Stomach (tissue), 8 donors: ENCODE measurements at regions not wholly inside any gene's neighbourhood (a gene's known extent, or its start where the extent isn't known, plus 50 kb on each side); places are given as distances from the start of the nearest gene placed in this dataset.
"Not testable (repeated sequence)": the region's sequence is repeated elsewhere in the genome, so short reads cannot be mapped to it uniquely, and the experiment has no call there.

Source experiments
- DNase-seq, 2 donors: peaks; one replicate each; pipeline versions ENCODE4 v3.0.0 to v3.0.0-alpha.2; 2013 to 2019
- H3K27ac ChIP-seq, 5 donors: fragments of 200-600 bp in 4 of 5; sonication (generic) in 4 of 5; one replicate each; pipeline ENCODE4 v1.5.1; 2013 to 2019; ENCODE audit warnings: mild to moderate bottlenecking in 1 of 5, moderate library complexity in 1 of 5
- H3K27me3 ChIP-seq, 3 donors: fragments of 200-600 bp; sonication (generic); one replicate each; pipeline ENCODE4 v1.5.1; 2017 to 2019; ENCODE audit warnings: mixed run types in 1 of 3
- H3K36me3 ChIP-seq, 4 donors: fragments of 200-600 bp; sonication (generic); 1 replicate in 3 of 4; 2 replicates in 1 of 4; pipeline ENCODE4 v1.5.1; 2016 to 2019
- H3K4me1 ChIP-seq, 4 donors: fragments of 200-600 bp; sonication (generic); one replicate each; pipeline ENCODE4 v1.5.1; 2016 to 2019
- H3K4me3 ChIP-seq, 4 donors: fragments of 200-600 bp; sonication (generic) in 3 of 4; one replicate each; pipeline ENCODE4 v1.5.1; 2016 to 2019; ENCODE audit warnings: mild to moderate bottlenecking in 1 of 4
- H3K9me3 ChIP-seq, 4 donors: fragments of 200-600 bp; sonication (generic); one replicate each; pipeline ENCODE4 v1.5.1; 2016 to 2019
- EP300 ChIP-seq: sonication (generic); formaldehyde crosslinking; IDR thresholded peaks from one replicate; pipeline ENCODE4 v1.6.1; 2017; ENCODE audit warnings: antibody characterized with exemption
- POLR2A ChIP-seq, 4 donors: fragments of 450-650 bp; IDR thresholded peaks; one replicate each; pipeline ENCODE4 v1.6.1; 2016; ENCODE audit warnings: antibody characterized with exemption in 4 of 4, control low read depth in 2 of 4, mild to moderate bottlenecking in 1 of 4, moderate library complexity in 1 of 4
- POLR2AphosphoS5 ChIP-seq, 3 donors: sonication (generic); formaldehyde crosslinking; IDR thresholded peaks; one replicate each; pipeline ENCODE4 v1.6.1; 2016; ENCODE audit warnings: antibody characterized with exemption in 3 of 3
- WGBS, 5 donors: extraction: QIAGEN DNeasy Blood & Tissue Kit in 3 of 5; methylation state at CpG; one replicate each; pipeline versions ENCODE4 v1.1.5 to v1.1.7; 2013 to 2018; 5-methylcytosine and 5-hydroxymethylcytosine counted together
- intact Hi-C: fragments of 100-400 bp; cut with DNase I; formaldehyde crosslinking; loops from one replicate; pipeline ENCODE4 v1.15.1; 2023; ENCODE audit warnings: low total_unique reads
- TF ChIP-seq, protein P1 (sequence below), 7 experiments: fragments of 450-650 bp in 4 of 7; fragments of 200-600 bp in 3 of 7; sonication (generic) in 3 of 7; IDR thresholded peaks; one replicate each; pipeline ENCODE4 v1.5.1; 2016 to 2019; ENCODE audit warnings: antibody characterized with exemption in 7 of 7, control low read depth in 2 of 7, mild to moderate bottlenecking in 1 of 7
- donor health status: healthy with polysubstance abuse.
- donor health status: Bipolar disorder and iron deficiency.
- donor health status: healthy.

DNA sequence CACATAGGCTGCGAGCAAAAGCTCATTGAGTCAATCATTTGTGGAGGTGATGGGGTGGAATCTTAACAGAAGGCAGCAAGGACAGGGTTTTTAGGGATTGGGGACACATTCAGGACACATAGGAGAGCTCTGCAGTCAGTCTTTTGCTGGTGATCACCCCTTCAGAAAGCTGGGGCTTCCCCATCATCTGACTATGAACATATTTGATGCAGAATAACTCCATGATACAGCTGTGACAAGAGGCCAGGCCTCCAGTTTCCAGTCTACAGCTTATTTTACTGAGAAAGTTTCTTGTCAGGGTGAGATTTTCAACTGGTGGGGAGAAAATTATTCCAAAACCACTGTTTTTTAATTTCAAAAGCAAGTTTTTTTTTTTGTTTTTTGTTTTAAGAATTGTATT is 134.2 kb downstream of the TMEM30B start:
- Histone ChIP-seq H3K36me3 (no peaks in the 10 kb centered on the region), H3K4me1 (peaks cover 0 to 9% (median 6%) of the 10 kb centered on the region in 4 donors), H3K4me3 (no peak overlapping the region), H3K27ac (peak overlapping the region in 3 of 5 donors; percentile 33 to 78 (median 75)), H3K9me3 (peaks cover 3 to 15% (median 8%) of the 10 kb centered on the region in 4 donors), H3K27me3 (no peaks in the 10 kb centered on the region)
- DNase-seq, result no peak
- intact Hi-C loops, result no loop called here
- 91 to 97% (median 93%) methylated on average over 1 of the region's 1 CpG for WGBS, 5 donors
- no peak for TF ChIP-seq EP300
- no peak for TF ChIP-seq POLR2A (IDR thresholded peaks at IDR 0.05)
- TF ChIP-seq POLR2AphosphoS5 (IDR thresholded peaks at IDR 0.05), result no peak
- TF ChIP-seq, protein P1, sequence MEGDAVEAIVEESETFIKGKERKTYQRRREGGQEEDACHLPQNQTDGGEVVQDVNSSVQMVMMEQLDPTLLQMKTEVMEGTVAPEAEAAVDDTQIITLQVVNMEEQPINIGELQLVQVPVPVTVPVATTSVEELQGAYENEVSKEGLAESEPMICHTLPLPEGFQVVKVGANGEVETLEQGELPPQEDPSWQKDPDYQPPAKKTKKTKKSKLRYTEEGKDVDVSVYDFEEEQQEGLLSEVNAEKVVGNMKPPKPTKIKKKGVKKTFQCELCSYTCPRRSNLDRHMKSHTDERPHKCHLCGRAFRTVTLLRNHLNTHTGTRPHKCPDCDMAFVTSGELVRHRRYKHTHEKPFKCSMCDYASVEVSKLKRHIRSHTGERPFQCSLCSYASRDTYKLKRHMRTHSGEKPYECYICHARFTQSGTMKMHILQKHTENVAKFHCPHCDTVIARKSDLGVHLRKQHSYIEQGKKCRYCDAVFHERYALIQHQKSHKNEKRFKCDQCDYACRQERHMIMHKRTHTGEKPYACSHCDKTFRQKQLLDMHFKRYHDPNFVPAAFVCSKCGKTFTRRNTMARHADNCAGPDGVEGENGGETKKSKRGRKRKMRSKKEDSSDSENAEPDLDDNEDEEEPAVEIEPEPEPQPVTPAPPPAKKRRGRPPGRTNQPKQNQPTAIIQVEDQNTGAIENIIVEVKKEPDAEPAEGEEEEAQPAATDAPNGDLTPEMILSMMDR (IDR thresholded peaks at IDR 0.05), result no peak

GRCh38 chr14:61145903-61146481 is 135.1 kb downstream of the TMEM30B start:
- DNase-seq, result peak in 1 of 2 donors; percentile 39
- Histone ChIP-seq H3K36me3 (no peaks in the 10 kb centered on the region), H3K9me3 (peaks cover 3 to 15% (median 8%) of the 10 kb centered on the region in 4 donors), H3K27me3 (no peaks in the 10 kb centered on the region), H3K27ac (peak overlapping the region; percentile 32 to 78 (median 73)), H3K4me1 (peaks cover 0 to 9% (median 6%) of the 10 kb centered on the region in 4 donors), H3K4me3 (no peak overlapping the region)
- intact Hi-C loops, result no loop called here
- no peak for TF ChIP-seq POLR2A (IDR thresholded peaks at IDR 0.05)
- TF ChIP-seq, protein P1 (IDR thresholded peaks at IDR 0.05), result no peak
- 51 to 60% (median 57%) methylated on average over 7 of the region's 7 CpGs for WGBS, 5 donors

DNA sequence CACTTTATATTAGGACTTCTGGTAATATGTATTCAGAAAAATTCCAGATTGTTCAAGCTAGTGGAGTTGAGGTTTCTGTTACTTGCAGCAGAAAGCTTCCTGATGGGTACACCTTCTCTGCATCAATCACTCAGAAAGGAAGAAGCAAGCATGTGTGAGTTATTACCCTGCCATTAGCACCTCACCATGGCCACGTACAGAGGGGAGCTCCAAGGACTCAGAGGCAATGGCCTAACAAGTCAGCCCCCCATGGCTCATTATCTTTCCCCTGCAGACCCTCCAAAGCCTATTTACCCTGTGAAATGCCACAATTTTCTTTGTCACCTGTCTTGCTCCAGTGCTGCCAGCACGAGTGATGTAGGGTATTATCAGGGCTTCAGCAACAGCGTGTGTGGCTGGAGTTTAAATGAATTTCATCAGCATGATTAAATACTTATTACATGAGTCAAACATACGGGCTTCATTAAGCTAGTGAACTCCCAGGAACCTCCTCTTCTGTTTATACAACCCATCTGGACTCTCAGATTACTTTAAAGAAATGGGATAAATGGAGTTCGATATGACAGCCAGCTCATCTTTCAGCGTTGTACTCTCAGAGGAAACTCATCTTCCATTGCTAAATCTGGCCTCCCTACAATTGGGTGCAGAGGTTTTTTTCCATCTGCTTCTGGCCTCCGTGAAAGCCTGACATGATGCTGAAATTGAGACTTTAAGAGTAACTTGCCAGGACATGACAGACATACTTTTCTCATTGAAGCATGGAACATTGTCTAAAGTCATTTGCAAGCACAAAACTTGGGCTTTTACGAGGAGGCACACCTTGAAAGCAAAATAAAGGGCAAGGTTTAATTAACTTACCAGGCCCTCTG is 135.9 kb downstream of the TMEM30B start:
- DNase-seq, result peak in 1 of 2 donors; percentile 84
- intact Hi-C loops, result no loop called here
- Histone ChIP-seq H3K4me1 (peaks cover 0 to 9% (median 6%) of the 10 kb centered on the region in 4 donors), H3K27ac (peak overlapping the region; percentile 32 to 78 (median 73)), H3K9me3 (peaks cover 3 to 15% (median 8%) of the 10 kb centered on the region in 4 donors), H3K27me3 (no peaks in the 10 kb centered on the region), H3K36me3 (no peaks in the 10 kb centered on the region), H3K4me3 (no peak overlapping the region)
- no peak for TF ChIP-seq POLR2A (IDR thresholded peaks at IDR 0.05)
- peak in 2 of 3 donors; percentile 3 to 45 for TF ChIP-seq POLR2AphosphoS5 (IDR thresholded peaks at IDR 0.05)
- 48 to 61% (median 52%) methylated on average over 8 of the region's 8 CpGs for WGBS, 5 donors

DNA sequence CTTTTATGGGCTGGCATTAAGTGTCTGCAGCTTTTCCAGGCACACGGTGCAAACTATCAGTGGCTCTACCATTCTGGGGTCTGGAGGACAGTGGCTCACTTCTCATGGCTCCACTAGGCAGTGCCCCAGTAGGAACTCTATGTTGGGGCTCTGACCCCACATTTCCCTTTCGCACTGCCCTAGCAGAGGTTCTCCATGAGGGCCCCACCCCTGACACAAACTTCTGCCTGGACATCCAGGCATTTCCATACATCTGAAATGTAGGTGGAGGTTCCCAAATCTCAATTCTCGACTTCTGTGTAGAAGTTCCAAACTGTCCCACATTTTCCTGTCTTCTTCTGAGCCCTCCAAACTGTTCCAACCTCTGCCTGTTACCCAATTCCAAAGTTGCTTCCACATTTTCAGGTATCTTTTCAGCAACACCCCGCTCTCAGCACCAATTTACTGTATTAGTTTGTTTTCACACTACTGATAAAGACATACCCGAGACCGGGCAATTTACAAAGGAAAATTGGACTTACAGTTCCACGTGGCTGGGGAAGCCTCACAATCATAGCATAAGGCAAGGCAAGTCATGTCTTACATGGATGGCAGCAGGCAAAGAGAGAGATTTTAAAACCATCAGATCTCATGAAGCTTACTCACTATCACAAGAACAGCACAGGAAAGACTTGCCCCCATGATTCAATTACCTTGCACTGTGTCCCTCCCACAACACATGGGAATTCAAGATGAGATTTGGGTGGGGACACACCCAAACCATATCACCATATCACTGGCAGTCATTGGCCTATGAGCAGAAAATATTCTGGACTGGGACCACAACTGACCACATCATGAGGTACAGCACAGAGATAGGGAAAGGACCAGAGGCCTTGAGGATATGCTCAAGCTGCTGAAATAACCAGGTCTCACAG is 136.8 kb downstream of the TMEM30B start:
- DNase-seq, H3K4me3 ChIP-seq, H3K36me3 ChIP-seq, H3K27me3 ChIP-seq, H3K4me1 ChIP-seq, intact Hi-C loops: not testable (repeated sequence)
- 83 to 90% (median 87%) methylated on average over 7 of the region's 7 CpGs for WGBS, 5 donors
- H3K9me3 ChIP-seq, result peaks cover 3 to 15% (median 8%) of the 10 kb centered on the region in 4 donors
- peak overlapping the region in 3 of 5 donors; percentile 73 to 78 (median 75) for H3K27ac ChIP-seq

- Histone ChIP-seq H3K27me3 (no peaks in the 10 kb centered on the region), H3K9me3 (peaks cover 3 to 15% (median 8%) of the 10 kb centered on the region in 4 donors), H3K4me1 (peaks cover 0 to 5% (median 3%) of the 10 kb centered on the region in 4 donors), H3K27ac (no peak overlapping the region), H3K36me3 (no peaks in the 10 kb centered on the region), H3K4me3 (no peak overlapping the region)
- peak in 1 of 2 donors; percentile 35 for DNase-seq
- intact Hi-C loops, result no loop called here
- TF ChIP-seq POLR2AphosphoS5 (IDR thresholded peaks at IDR 0.05) (no peak), EP300 (no peak), POLR2A (IDR thresholded peaks at IDR 0.05) (no peak)
- TF ChIP-seq, protein P1 (IDR thresholded peaks at IDR 0.05), result no peak
Measured at GRCh38 chr14:61140872-61141271, 140.3 kb downstream of the TMEM30B start.
